IMR-90 (cell line): ENCODE measurements at regions not wholly inside any gene's neighbourhood (a gene's known extent, or its start where the extent isn't known, plus 50 kb on each side); places are given as distances from the start of the nearest gene placed in this dataset.

Experiments
- ATAC-seq: fragments of 200-7000 bp; cut with Tn5 transposase; 2 replicates; pipeline ENCODE4 v1.9.1; 2020; ENCODE audit warnings: low read depth, mild to moderate bottlenecking, moderate library complexity
- BruUV-seq: library from RNA; stranded (reverse); fragments of 400-500 nt; replicated peaks from 2 replicates; lab custom pipeline; 2021; lab: Mats Ljungman, UMichigan
- CTCF ChIA-PET: fragments of 300-600 bp; formaldehyde crosslinking; extraction: SDS; loops from one replicate; lab custom pipeline; 2021; ENCODE audit warnings: antibody characterized with exemption; lab: Yijun Ruan, JAX
- POLR2A ChIA-PET: fragments of 300-600 bp; sonication (Branson Sonifier 250); formaldehyde crosslinking; loops from one replicate; lab custom pipeline; 2022; ENCODE audit warnings: antibody characterized with exemption; ENCODE audit not compliant: unreplicated experiment; lab: Charles Lee
- DNase-seq: peaks from one replicate; pipeline ENCODE4 v3.0.0; 2013
- H2AFZ ChIP-seq: replicated peaks from 2 replicates; pipeline ENCODE3; 2013; ENCODE audit warnings: low read length, mild to moderate bottlenecking; ENCODE audit not compliant: poor library complexity
- H2AK5ac ChIP-seq: 2 replicates; pipeline ENCODE4 v1.6.1; 2013; ENCODE audit warnings: low read depth, low read length, inconsistent platforms
- H2AK9ac ChIP-seq: replicated peaks from 2 replicates; pipeline ENCODE3; 2013; ENCODE audit warnings: mild to moderate bottlenecking, low read depth, low read length, moderate library complexity; ENCODE audit not compliant: poor library complexity
- H2BK120ac ChIP-seq: 2 replicates; pipeline ENCODE4 v1.6.1; 2013; ENCODE audit warnings: low read depth, low read length, inconsistent platforms
- H2BK15ac ChIP-seq: 3 replicates; pipeline ENCODE4 v1.6.1; 2013; ENCODE audit warnings: low read depth, low read length, inconsistent platforms
- H2BK20ac ChIP-seq: 2 replicates; pipeline ENCODE4 v1.6.1; 2013; ENCODE audit warnings: low read depth, mild to moderate bottlenecking, inconsistent platforms, low read length, moderate library complexity
- H2BK5ac ChIP-seq: 2 replicates; pipeline ENCODE4 v1.6.1; 2013; ENCODE audit warnings: mild to moderate bottlenecking, low read depth, low read length, inconsistent platforms; ENCODE audit not compliant: poor library complexity, severe bottlenecking
- H3K14ac ChIP-seq: replicated peaks from 2 replicates; pipeline ENCODE4 v1.6.1; 2013; ENCODE audit warnings: low read depth, low read length, inconsistent platforms
- H3K18ac ChIP-seq: 2 replicates; pipeline ENCODE4 v1.6.1; 2013; ENCODE audit warnings: low read depth, low read length, control low read depth
- H3K23ac ChIP-seq: 2 replicates; pipeline ENCODE4 v1.6.1; 2013; ENCODE audit warnings: low read depth, low read length, inconsistent platforms
- H3K27ac ChIP-seq: 2 replicates; pipeline ENCODE4 v1.5.1; 2013; ENCODE audit warnings: mild to moderate bottlenecking, control low read depth, low read length; ENCODE audit not compliant: insufficient read depth
- H3K27me3 ChIP-seq: 2 replicates; pipeline ENCODE4 v1.6.1; 2013; ENCODE audit warnings: low read length; ENCODE audit not compliant: control insufficient read depth, insufficient read depth
- H3K36me3 ChIP-seq: 2 replicates; pipeline ENCODE4 v1.6.1; 2013; ENCODE audit warnings: low read length, mixed read lengths; ENCODE audit not compliant: control insufficient read depth, insufficient read depth
- H3K4ac ChIP-seq: 2 replicates; pipeline ENCODE4 v1.6.1; 2013; ENCODE audit warnings: low read depth, low read length, inconsistent platforms
- H3K4me1 ChIP-seq: 2 replicates; pipeline ENCODE4 v1.6.1; 2013; ENCODE audit warnings: low read length, mixed read lengths; ENCODE audit not compliant: control insufficient read depth, insufficient read depth
- H3K4me2 ChIP-seq: 2 replicates; pipeline ENCODE4 v1.6.1; 2013; ENCODE audit warnings: low read depth, mild to moderate bottlenecking, control low read depth, low read length, moderate library complexity
- H3K4me3 ChIP-seq: 2 replicates; pipeline ENCODE4 v1.5.1; 2013; ENCODE audit warnings: low read depth, mild to moderate bottlenecking, control low read depth, low read length, moderate library complexity; ENCODE audit not compliant: insufficient read depth
- H3K56ac ChIP-seq: 2 replicates; pipeline ENCODE4 v1.6.1; 2013; ENCODE audit warnings: low read length, inconsistent platforms; ENCODE audit not compliant: insufficient read depth; ENCODE audit errors: extremely low read depth
- H3K79me1 ChIP-seq, 2 experiments: 2 replicates each; pipeline ENCODE4 v1.6.1; 2013; ENCODE audit warnings: low read length in 2 of 2, inconsistent platforms in 1 of 2, low read depth in 1 of 2
- H3K9ac ChIP-seq: 2 replicates; pipeline ENCODE4 v1.6.1; 2013; ENCODE audit warnings: low read depth, low read length, control low read depth
- H3K9me1 ChIP-seq: 2 replicates; pipeline ENCODE4 v1.6.1; 2013; ENCODE audit warnings: low read length, inconsistent platforms; ENCODE audit not compliant: insufficient read depth
- H3K9me3 ChIP-seq: 2 replicates; pipeline ENCODE4 v1.6.1; 2013; ENCODE audit warnings: low read length; ENCODE audit not compliant: control insufficient read depth, insufficient read depth
- H4K20me1 ChIP-seq: 2 replicates; pipeline ENCODE4 v1.6.1; 2013; ENCODE audit warnings: low read length, inconsistent platforms; ENCODE audit not compliant: insufficient read depth
- H4K5ac ChIP-seq: 2 replicates; pipeline ENCODE4 v1.6.1; 2013; ENCODE audit warnings: mild to moderate bottlenecking, low read depth, low read length, control low read depth
- H4K8ac ChIP-seq, 2 experiments: 2 replicates each; pipeline ENCODE4 v1.6.1; 2013; ENCODE audit warnings: low read depth in 2 of 2, low read length in 2 of 2, control low read depth in 1 of 2, inconsistent platforms in 1 of 2
- H4K91ac ChIP-seq: 2 replicates; pipeline ENCODE4 v1.6.1; 2013; ENCODE audit warnings: low read depth, low read length, inconsistent platforms; ENCODE audit not compliant: insufficient read depth
- BHLHE40 ChIP-seq: fragments of 150-350 bp; IDR thresholded peaks from 2 replicates; pipeline ENCODE4 v1.6.1; 2016; ENCODE audit warnings: mild to moderate bottlenecking, low read depth, low read length
- CEBPB ChIP-seq: IDR thresholded peaks from 2 replicates; pipeline ENCODE4 v1.6.1; 2012; ENCODE audit warnings: low read depth, low read length, improper control_type of control experiment
- ELK1 ChIP-seq: fragments of 150-350 bp; IDR thresholded peaks from 2 replicates; pipeline ENCODE4 v1.6.1; 2016; ENCODE audit warnings: low read depth, mild to moderate bottlenecking, low read length, moderate library complexity, borderline replicate concordance
- MAFK ChIP-seq: IDR thresholded peaks from 2 replicates; pipeline ENCODE4 v1.6.1; 2012; ENCODE audit warnings: low read depth, low read length, improper control_type of control experiment
- MAZ ChIP-seq: IDR thresholded peaks from 2 replicates; pipeline ENCODE4 v1.6.1; 2012; ENCODE audit warnings: low read depth, mild to moderate bottlenecking, low read length, improper control_type of control experiment, moderate library complexity, borderline replicate concordance
- MXI1 ChIP-seq: IDR thresholded peaks from 2 replicates; pipeline ENCODE4 v1.6.1; 2012; ENCODE audit warnings: low read depth, mild to moderate bottlenecking, low read length, moderate library complexity, borderline replicate concordance
- NFE2L2 ChIP-seq: fragments of 150-350 bp; IDR thresholded peaks from 2 replicates; pipeline ENCODE4 v1.6.1; 2016; ENCODE audit warnings: low read depth, mild to moderate bottlenecking, low read length
- POLR2A ChIP-seq: IDR thresholded peaks from 2 replicates; pipeline ENCODE4 v1.6.1; 2012; ENCODE audit warnings: mild to moderate bottlenecking, low read depth, low read length
- RAD21 ChIP-seq: IDR thresholded peaks from 2 replicates; pipeline ENCODE4 v1.6.1; 2012; ENCODE audit warnings: low read length, improper control_type of control experiment
- RCOR1 ChIP-seq: IDR thresholded peaks from 2 replicates; pipeline ENCODE4 v1.6.1; 2012; ENCODE audit warnings: mild to moderate bottlenecking, low read length, improper control_type of control experiment; ENCODE audit not compliant: insufficient replicate concordance
- RFX5 ChIP-seq: IDR thresholded peaks from 2 replicates; pipeline ENCODE4 v1.8.0; 2012; ENCODE audit warnings: low read depth, mild to moderate bottlenecking, low read length, moderate library complexity
- SMC3 ChIP-seq: fragments of 150-350 bp; IDR thresholded peaks from 2 replicates; pipeline ENCODE4 v1.6.1; 2016; ENCODE audit warnings: low read depth, mild to moderate bottlenecking, antibody characterized with exemption, low read length, moderate library complexity
- WGBS, 2 experiments: methylation state at CpG; one replicate each; pipeline versions ENCODE4 v1.1.5 to v1.1.7; 2013; ENCODE audit warnings: missing lambda C conversion rate in 2 of 2; ENCODE audit not compliant: insufficient read length in 1 of 2; ENCODE audit errors: extremely low coverage in 2 of 2; 5-methylcytosine and 5-hydroxymethylcytosine counted together
- dilution Hi-C: fragments of 300-500 bp; cut with HindIII; formaldehyde crosslinking; loops from one replicate; pipeline ENCODE4 v1.14.3; 2018; ENCODE audit warnings: low sequenced_read_pairs; ENCODE audit not compliant: unreplicated experiment
- in situ Hi-C: fragments of 300-500 bp; cut with MboI; formaldehyde crosslinking; loops from 3 replicates; pipeline ENCODE4 v1.14.3; 2019; ENCODE audit warnings: low sequenced_read_pairs, inconsistent platforms, mixed read lengths
- intact Hi-C: fragments of 100-400 bp; cut with micrococcal nuclease; formaldehyde crosslinking; loops from 2 replicates; pipeline ENCODE4 v1.10.0; 2022
- TF ChIP-seq, protein P1 (sequence below): conservative IDR thresholded peaks from 2 replicates; pipeline ENCODE4 v1.5.1; 2012; ENCODE audit warnings: mild to moderate bottlenecking, low read depth, low read length, improper control_type of control experiment

DNA sequence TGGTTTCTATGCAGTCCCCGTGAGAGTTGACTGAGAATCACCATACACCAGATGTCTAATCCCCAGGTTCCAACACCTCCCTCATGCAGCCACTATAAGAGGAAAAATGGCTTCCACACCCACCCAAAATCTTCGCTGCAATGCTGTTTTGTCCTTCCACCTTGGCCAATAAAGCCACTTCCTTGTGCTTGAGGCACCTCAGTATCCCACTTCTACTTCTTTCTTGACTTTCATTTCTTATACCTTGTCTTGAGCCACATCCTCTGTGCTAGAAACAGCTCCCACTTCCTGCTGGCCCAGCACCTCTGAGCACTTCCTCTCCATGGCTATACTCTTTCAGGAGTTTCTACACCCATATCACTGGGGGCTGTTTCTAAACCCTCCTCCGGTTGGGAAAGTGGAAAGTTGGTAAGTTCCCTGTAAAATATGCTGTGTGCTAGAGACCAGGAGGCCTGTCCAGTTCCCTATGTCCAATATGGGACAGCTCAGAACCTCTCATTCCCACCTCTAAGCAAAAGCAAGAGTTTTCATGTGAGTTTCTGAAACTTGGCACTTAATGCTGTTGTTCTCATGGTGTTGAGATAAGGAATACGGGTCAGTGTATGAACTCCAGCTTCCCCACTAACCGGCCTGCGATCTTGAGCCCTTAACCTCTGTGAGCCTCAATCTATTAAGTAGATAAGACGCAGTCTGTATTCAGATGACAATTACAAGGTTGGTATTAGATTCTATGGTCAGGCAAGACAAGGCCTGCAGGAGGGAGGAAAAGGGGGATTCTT, 209.1 kb upstream of the ID2 start:
- POLR2A ChIA-PET: no interaction called here
- no peaks in the 10 kb centered on the region for H3K9me1 ChIP-seq
- in situ Hi-C loops (no loop called here), intact Hi-C loops (no loop called here), dilution Hi-C loops (no loop called here)
- H3K9me3 ChIP-seq: no peaks in the 10 kb centered on the region
- H4K8ac ChIP-seq: no peak overlapping the region
- no peaks in the 10 kb centered on the region for H4K20me1 ChIP-seq
- no peak overlapping the region for H2BK120ac ChIP-seq
- no peaks in the 10 kb centered on the region; the same call in 1 of the 2 replicates for H3K4me1 ChIP-seq
- TF ChIP-seq, protein P1, sequence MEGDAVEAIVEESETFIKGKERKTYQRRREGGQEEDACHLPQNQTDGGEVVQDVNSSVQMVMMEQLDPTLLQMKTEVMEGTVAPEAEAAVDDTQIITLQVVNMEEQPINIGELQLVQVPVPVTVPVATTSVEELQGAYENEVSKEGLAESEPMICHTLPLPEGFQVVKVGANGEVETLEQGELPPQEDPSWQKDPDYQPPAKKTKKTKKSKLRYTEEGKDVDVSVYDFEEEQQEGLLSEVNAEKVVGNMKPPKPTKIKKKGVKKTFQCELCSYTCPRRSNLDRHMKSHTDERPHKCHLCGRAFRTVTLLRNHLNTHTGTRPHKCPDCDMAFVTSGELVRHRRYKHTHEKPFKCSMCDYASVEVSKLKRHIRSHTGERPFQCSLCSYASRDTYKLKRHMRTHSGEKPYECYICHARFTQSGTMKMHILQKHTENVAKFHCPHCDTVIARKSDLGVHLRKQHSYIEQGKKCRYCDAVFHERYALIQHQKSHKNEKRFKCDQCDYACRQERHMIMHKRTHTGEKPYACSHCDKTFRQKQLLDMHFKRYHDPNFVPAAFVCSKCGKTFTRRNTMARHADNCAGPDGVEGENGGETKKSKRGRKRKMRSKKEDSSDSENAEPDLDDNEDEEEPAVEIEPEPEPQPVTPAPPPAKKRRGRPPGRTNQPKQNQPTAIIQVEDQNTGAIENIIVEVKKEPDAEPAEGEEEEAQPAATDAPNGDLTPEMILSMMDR: no peak
- TF ChIP-seq MAFK: no peak
- no peak for TF ChIP-seq ELK1
- TF ChIP-seq RCOR1: no peak
- TF ChIP-seq SMC3: no peak
- no peak for TF ChIP-seq BHLHE40
- TF ChIP-seq CEBPB: no peak
- TF ChIP-seq RFX5: no peak
- TF ChIP-seq NFE2L2: no peak
- TF ChIP-seq RAD21: no peak
- no peak for TF ChIP-seq POLR2A
- TF ChIP-seq MXI1: no peak
- TF ChIP-seq MAZ: no peak
- H4K91ac ChIP-seq: no peak overlapping the region
- H3K23ac ChIP-seq: no peak overlapping the region
- H4K5ac ChIP-seq: no peak overlapping the region
- H3K14ac ChIP-seq: no peak overlapping the region
- DNase-seq (no peak), ATAC-seq (no peak)
- H2BK20ac ChIP-seq: no peak overlapping the region
- H3K18ac ChIP-seq: no peak overlapping the region
- H2AFZ ChIP-seq: no peak overlapping the region
- no peaks in the 10 kb centered on the region for H3K36me3 ChIP-seq
- no peak overlapping the region for H2BK15ac ChIP-seq
- no peak overlapping the region for H2BK5ac ChIP-seq
- H3K9ac ChIP-seq: no peak overlapping the region
- no peaks in the 10 kb centered on the region for H3K79me1 ChIP-seq
- H3K4ac ChIP-seq: no peak overlapping the region
- no peak overlapping the region for H3K56ac ChIP-seq
- CTCF ChIA-PET: no interaction called here
- H2AK9ac ChIP-seq: no peak overlapping the region
- no peak overlapping the region for H3K27ac ChIP-seq
- H3K4me3 ChIP-seq: no peak overlapping the region
- no peak overlapping the region for H2AK5ac ChIP-seq
- peaks cover 7% of the 10 kb centered on the region; the same call in 1 of the 2 replicates for H3K27me3 ChIP-seq
- H3K4me2 ChIP-seq: no peak overlapping the region
- no TSS peak for BruUV-seq
- WGBS, 2 experiments: 70% methylated on average over 2 of the region's 7 CpGs; no CpG with 5 or more reads in 1 of the 2 experiments
